SKM-1 treated with dmso at 0.1 percent for 144 hours (cell line): ENCODE measurements at regions not wholly inside any gene's neighbourhood (a gene's known extent, or its start where the extent isn't known, plus 50 kb on each side); places are given as distances from the start of the nearest gene placed in this dataset.
"Not testable (repeated sequence)": the region's sequence is repeated elsewhere in the genome, so short reads cannot be mapped to it uniquely, and the experiment has no call there.

ENCODE experiments used
- DNase-seq: peaks from one replicate; lab custom pipeline; 2025; ENCODE audit not compliant: unreplicated experiment; lab: John Stamatoyannopoulos, UW

- no peak for DNase-seq
These were observed 97.2 kb downstream of the NAV1 start for GRCh38 chr1:201636097-201636496.

- DNase-seq: no peak
These were observed 97.6 kb downstream of the NAV1 start for GRCh38 chr1:201636510-201636971.

GRCh38 chr1:201637282-201638079 lies 98.6 kb downstream of the NAV1 start:
- no peak for DNase-seq

- no peak for DNase-seq
These were observed 100.5 kb downstream of the NAV1 start for GRCh38 chr1:201639391-201639790.

- no peak for DNase-seq
These were observed 100.9 kb downstream of the NAV1 start for GRCh38 chr1:201639826-201640225.

GRCh38 chr1:201640624-201641023 lies 101.7 kb downstream of the NAV1 start:
- DNase-seq: no peak

- DNase-seq: no peak
These were observed 102.8 kb downstream of the NAV1 start for GRCh38 chr1:201641524-201642253.

- no peak for DNase-seq
These were observed 104.8 kb downstream of the NAV1 start for GRCh38 chr1:201643835-201644104.

GRCh38 chr1:201644197-201644596 lies 105.3 kb downstream of the NAV1 start:
- no peak for DNase-seq

- not testable (repeated sequence) for DNase-seq
These were observed 106.1 kb downstream of the NAV1 start for GRCh38 chr1:201645000-201645399.

GRCh38 chr1:201645956-201646355 lies 107.0 kb downstream of the NAV1 start:
- DNase-seq: no peak

GRCh38 chr1:201646411-201647022 lies 107.6 kb downstream of the NAV1 start:
- no peak for DNase-seq

GRCh38 chr1:201647094-201647493 lies 108.2 kb downstream of the NAV1 start:
- DNase-seq: no peak

GRCh38 chr1:201647722-201648065 lies 108.8 kb downstream of the NAV1 start:
- no peak for DNase-seq

- no peak for DNase-seq
These were observed 109.4 kb downstream of the NAV1 start for GRCh38 chr1:201648066-201648906.

GRCh38 chr1:201648907-201649721 lies 110.2 kb downstream of the NAV1 start:
- no peak for DNase-seq

GRCh38 chr1:201649761-201650622 lies 111.1 kb downstream of the NAV1 start:
- DNase-seq: no peak

- no peak for DNase-seq
These were observed 111.7 kb downstream of the NAV1 start for GRCh38 chr1:201650623-201650933.

GRCh38 chr1:201652181-201652580 lies 113.3 kb downstream of the NAV1 start:
- no peak for DNase-seq

GRCh38 chr1:201653233-201653632 lies 114.3 kb downstream of the NAV1 start:
- peak; percentile 88 for DNase-seq
